HEK293T (cell line): ENCODE measurements at regions not wholly inside any gene's neighbourhood (a gene's known extent, or its start where the extent isn't known, plus 50 kb on each side); places are given as distances from the start of the nearest gene placed in this dataset.

ENCODE experiments used
- ARNT ChIP-seq: fragments of 450-650 bp; IDR thresholded peaks from 2 replicates; pipeline ENCODE4 v1.6.1; 2017; ENCODE audit warnings: mild to moderate bottlenecking
- BHLHE40 ChIP-seq: fragments of 450-650 bp; IDR thresholded peaks from 2 replicates; pipeline ENCODE4 v1.6.1; 2016; ENCODE audit warnings: mild to moderate bottlenecking, moderate library complexity, borderline replicate concordance
- ELF4 ChIP-seq: fragments of 450-650 bp; IDR thresholded peaks from 2 replicates; pipeline ENCODE4 v1.6.1; 2017; ENCODE audit warnings: antibody characterized with exemption
- FOXA1 ChIP-seq: fragments of 450-650 bp; IDR thresholded peaks from 2 replicates; pipeline ENCODE4 v1.6.1; 2016; ENCODE audit warnings: mild to moderate bottlenecking
- FOXM1 ChIP-seq: fragments of 450-650 bp; IDR thresholded peaks from 2 replicates; pipeline ENCODE4 v1.6.1; 2017; ENCODE audit warnings: mild to moderate bottlenecking, borderline replicate concordance
- HDGF ChIP-seq: fragments of 450-650 bp; IDR thresholded peaks from 2 replicates; pipeline ENCODE4 v1.6.1; 2017; ENCODE audit warnings: antibody characterized with exemption, borderline replicate concordance
- LEF1 ChIP-seq: fragments of 450-650 bp; IDR thresholded peaks from 2 replicates; pipeline ENCODE4 v1.6.1; 2017; ENCODE audit warnings: mild to moderate bottlenecking, borderline replicate concordance
- PKNOX1 ChIP-seq: fragments of 450-650 bp; IDR thresholded peaks from 2 replicates; pipeline ENCODE4 v1.6.1; 2016
- SP1 ChIP-seq: fragments of 450-650 bp; IDR thresholded peaks from 2 replicates; pipeline ENCODE4 v1.6.1; 2017
- SUZ12 ChIP-seq: fragments of 450-650 bp; IDR thresholded peaks from 2 replicates; pipeline ENCODE4 v1.6.1; 2016; ENCODE audit warnings: mild to moderate bottlenecking
- TARDBP ChIP-seq: fragments of 450-650 bp; IDR thresholded peaks from 2 replicates; pipeline ENCODE4 v1.6.1; 2016
- ZNF384 ChIP-seq: fragments of 450-650 bp; IDR thresholded peaks from 2 replicates; pipeline ENCODE4 v1.6.1; 2016

DNA sequence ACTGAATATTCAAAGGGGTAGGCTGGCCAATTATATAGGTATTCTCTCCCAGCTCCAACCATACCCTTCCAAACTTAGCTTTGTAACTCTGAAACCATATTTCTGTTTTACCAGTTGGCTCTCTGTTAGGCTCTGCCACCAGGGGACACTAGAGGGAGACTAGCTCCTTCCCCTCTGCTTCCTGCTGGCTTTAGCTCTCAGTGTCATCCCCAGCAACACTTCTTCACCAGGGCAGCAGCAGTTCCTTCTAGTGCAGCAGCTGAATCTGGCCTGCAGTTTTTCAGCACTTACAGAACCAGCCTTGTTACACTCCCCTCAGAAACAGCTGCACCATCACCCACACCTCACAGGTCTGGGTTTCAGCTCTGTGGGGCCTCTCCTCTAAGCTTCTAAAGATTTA, 51.0 kb upstream of the DOCK9 start:
- no peak for TF ChIP-seq PKNOX1
- no peak for TF ChIP-seq TARDBP
- no peak for TF ChIP-seq SP1
- TF ChIP-seq FOXM1, result no peak
- no peak for TF ChIP-seq SUZ12
- TF ChIP-seq FOXA1, result no peak
- no peak for TF ChIP-seq ZNF384
- TF ChIP-seq BHLHE40, result no peak
- no peak for TF ChIP-seq ARNT
- TF ChIP-seq ELF4, result no peak
- no peak for TF ChIP-seq HDGF
- no peak for TF ChIP-seq LEF1
